ENCODE measurements at regions not wholly inside any gene's neighbourhood (a gene's known extent, or its start where the extent isn't known, plus 50 kb on each side); places are given as distances from the start of the nearest gene placed in this dataset.

DNA sequence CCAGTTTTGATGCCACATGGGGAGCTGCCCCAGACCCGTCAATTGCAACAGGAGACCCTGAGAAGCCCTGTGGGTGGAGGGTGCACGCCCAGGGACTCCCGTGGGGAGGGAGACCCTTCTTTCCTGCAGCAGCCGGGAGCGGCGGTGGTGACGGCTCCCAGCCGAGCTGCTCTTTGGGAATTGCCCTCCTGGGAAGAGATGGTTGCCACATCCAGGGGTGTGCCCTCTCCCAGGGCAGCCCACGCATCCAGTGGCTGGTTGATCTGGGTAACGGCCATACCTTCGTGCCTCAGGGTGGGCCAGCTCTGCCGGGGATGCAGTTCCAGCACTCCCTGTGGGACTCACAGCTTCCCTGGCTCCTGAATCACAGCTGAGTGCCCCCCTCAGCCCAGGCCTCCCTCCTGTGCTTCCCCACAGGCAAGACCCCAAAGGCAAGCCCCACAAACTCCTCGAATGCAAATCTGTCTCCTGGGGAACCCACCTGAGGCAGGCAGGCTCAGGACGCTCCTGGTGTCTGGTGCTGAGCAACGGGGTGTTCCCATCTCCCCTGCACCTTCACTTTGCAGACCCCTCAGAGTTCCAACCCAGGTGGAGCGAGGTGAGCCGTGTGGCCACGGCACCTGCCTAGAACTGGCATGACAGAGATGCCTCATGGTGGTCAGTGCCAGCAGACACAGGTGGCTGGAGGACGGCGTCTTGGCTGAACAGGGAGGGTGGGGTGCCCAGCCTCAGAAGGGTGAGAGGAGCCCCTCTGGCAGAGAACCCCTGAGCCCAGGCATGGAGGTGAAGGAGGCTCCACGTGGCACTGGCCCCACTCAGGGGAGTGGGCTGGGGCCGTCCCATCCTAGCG, 1027.4 kb downstream of the BRD1 start:
- no peak for DNase-seq (ENCODE audit: low spot score)

DNA sequence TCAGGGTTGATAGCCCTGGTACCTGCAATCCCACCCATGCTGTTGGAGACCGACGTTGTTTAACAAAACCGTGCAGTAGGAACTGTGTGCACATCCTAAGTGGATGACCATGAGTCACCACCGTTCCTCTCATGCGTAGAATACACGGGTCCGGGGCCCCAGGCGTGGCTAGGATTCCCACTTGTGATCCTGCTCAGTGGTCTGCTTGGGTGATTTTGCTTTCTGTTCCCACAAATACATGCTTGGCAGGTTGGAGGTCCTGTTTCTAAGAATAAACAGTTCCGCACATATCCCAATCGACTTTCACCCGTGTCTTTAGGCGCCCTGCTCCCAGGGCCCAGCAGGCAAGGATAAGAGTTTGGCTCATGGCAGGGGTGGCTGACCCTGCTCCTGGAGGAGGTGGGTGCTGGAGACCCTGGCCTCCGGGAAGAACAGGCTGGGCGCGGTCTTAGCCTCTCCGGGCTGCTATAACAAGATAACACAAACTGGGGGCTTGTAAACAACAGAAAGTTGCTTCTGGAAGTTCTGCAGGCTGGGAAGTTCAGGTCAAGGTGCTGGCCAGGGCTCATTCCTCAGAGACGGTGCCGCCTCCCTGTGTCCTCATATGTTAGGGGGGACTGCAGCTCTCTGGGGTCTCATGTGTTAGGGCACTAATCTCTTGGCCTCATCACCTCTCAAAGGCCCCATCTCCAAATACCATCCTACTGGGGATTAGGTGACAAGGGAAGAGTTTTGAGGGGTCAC, 1028.3 kb downstream of the BRD1 start:
- no peak for FAIRE-seq
- DNase-seq (ENCODE audit: low spot score) = no peak

More for the DNA sequence above, 1027.4 kb downstream of the BRD1 start:
- no peak for FAIRE-seq

DNA sequence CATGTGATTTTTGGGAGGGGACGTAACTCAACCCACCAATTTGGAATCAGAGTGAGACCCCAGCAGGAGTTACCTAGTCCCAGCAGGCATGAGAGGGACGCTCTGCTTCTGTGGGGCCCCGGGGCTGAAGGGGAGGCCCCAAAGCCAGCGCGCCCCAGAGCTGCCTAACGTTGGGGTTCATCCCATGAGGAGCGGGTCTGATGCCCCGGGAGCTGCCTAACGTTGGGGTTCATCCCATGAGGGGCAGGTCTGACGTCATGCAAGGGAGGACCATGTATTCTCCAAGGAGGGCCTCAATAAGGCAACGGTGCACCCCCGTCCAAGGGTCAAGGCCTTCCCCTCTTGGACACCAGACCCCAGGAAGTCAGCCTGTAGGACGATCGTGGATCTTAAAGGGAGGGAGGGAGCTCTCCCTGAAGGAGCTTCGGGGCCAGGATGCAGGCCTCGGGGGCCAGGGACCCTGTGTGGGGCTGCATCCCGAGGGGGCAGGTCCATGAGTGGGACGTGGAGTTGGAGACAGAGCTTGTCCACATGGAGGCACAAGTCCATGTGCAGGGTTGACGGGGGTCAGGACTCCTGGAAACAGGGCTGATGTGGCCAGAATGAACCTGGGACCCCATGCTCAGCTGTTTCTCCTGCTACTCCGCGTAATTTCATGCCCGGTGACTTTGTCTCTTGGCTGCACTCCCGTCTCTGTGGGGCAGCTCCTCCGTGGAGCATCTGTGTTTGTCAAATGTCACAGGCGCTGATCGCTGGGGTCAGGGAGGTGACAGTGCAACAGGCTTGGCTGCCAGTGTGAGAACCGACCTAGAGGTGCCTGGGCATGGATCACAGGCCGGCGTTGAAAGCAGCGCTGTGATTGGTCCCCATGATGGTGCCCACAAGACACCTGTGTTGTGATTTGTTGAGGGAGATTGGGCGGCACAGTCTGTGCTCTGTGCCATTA, 1029.1 kb downstream of the BRD1 start:
- FAIRE-seq (no peak), DNase-seq (ENCODE audit: low spot score) (no peak)

DNA sequence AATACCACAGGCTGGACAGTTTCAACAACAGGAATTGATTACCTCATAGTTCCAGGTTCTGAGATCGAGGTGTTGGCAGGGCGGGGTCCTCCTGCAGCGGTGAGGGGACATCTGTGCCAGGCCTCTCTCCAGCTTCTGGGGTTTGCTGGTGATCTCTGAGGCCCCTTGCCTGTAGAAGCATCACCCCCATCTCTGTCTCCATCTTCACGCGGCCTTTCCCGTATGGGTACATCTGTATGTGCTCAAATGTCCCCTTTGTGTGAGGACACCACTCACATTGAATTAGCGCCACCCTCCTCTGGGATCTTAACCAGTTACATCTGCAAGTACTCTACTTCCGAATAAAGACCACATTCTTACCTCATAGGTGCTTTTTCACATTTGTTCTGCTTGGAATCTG, 1029.9 kb downstream of the BRD1 start:
- FAIRE-seq (no peak), DNase-seq (ENCODE audit: low spot score) (no peak)

DNA sequence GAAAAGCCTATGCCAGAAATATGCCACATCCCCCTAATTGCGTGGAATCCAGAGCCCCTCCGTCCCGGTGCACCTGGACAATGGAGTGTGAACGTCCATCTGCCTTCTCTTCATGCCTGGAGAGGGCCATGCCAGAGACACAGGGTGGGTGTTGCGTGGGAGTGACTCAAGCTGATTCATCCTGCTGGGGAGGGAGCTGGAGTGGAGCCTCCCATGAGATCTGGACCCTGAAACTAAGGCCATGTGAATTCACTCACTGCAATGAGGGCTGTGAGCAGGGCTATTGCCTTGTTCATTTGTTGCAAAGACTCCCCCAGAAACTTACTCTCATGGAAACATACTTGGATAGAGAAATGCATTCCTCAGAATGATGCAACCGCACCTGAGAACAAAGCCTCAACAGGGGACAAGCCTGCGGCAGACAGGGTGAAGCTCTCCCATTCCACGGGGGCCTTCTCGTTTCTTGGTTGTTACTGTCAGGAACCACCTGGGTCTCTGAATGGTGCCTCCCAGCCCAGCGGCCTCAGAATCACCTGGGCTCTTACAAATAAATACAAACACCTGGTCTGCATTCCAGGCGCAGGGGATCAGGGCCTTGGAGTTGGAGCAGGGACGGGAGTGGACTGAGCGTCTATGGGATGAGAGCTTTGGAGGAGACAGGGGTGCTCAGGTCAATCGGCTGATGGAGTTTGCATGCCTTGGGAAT, 1031.2 kb downstream of the BRD1 start:
- FAIRE-seq (no peak), DNase-seq (ENCODE audit: low spot score) (peak; percentile 39)

DNA sequence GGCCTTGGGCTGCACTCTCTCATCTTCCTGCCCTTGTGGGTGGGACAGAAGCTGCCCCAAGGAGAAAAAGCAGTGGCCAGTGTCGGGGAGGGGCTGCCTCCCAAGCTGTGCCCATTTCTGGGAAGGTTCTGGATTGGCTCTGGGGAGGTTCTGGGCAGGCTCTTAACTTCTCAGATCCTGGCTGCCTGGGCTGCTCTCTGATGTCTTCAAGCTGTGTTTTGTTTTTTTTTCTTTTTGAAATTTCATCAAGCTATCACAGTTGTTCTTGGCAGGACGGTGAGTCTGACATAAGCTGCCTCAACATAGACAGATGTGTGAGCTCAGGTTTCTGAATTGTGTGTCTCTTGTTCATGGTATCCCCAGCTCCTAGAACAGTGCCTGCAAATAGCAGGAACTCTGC, 1032.0 kb downstream of the BRD1 start:
- FAIRE-seq (no peak), DNase-seq (ENCODE audit: low spot score) (no peak)

DNA sequence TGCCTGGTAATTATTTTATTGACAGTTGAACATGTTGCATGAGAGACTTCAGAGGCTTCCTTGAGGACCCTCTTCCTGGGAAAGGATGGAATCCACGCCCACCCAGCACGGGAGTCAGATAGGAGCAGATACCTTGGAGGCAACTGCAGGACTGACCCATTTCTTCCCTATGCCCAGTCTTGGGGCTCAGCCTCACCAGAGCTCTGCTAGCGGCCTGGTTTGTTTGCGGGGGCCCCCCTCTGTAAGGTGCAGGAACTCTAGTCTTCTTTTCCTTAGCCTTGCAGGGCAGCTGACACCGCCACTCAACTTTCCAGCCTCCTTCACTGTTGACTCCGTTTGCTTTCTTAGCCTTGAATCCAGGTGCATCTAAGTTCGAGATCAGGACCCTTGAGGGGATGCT, 1032.8 kb downstream of the BRD1 start:
- FAIRE-seq = no peak
- no peak for DNase-seq (ENCODE audit: low spot score)

DNA sequence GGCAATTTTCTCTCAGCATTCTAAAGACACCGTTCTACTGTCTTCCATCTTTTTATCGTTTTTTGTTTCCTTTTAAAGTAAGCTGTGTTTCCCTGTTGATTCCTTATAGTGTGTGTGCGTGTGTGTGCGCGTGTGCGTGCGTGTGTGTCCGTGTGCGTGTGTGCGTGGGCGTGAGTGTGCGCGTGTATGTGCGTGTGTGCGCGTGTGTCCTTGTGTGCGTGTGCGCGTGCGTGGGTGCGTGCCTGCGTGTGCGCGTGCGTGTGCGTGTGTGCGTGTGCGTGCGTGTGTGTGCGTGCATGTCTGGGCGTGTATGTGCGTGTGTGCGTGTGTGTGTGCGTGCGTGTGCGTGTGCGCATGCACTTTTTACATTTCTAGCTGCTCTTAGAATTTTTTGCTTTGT, 1033.7 kb downstream of the BRD1 start:
- peak; percentile 91 for FAIRE-seq
- no peak for DNase-seq (ENCODE audit: low spot score)

DNA sequence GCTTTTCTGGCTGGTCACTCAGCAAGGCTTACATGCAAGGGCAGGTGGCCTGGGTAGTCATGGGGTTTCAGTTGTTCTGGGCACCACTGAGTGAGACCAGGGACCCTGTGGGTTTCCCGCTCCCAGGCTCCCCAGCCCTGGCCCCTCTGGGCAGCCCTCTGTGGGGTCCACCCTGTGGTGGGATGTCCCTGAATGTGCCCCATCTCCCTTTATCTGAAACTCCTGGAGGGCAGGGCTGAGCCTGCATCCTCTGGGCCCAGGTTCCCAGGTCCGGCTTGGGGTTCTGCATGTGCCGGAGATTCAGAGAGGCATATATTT, 1041.0 kb downstream of the BRD1 start:
- DNase-seq (ENCODE audit: low spot score) (no peak), FAIRE-seq (no peak)

DNA sequence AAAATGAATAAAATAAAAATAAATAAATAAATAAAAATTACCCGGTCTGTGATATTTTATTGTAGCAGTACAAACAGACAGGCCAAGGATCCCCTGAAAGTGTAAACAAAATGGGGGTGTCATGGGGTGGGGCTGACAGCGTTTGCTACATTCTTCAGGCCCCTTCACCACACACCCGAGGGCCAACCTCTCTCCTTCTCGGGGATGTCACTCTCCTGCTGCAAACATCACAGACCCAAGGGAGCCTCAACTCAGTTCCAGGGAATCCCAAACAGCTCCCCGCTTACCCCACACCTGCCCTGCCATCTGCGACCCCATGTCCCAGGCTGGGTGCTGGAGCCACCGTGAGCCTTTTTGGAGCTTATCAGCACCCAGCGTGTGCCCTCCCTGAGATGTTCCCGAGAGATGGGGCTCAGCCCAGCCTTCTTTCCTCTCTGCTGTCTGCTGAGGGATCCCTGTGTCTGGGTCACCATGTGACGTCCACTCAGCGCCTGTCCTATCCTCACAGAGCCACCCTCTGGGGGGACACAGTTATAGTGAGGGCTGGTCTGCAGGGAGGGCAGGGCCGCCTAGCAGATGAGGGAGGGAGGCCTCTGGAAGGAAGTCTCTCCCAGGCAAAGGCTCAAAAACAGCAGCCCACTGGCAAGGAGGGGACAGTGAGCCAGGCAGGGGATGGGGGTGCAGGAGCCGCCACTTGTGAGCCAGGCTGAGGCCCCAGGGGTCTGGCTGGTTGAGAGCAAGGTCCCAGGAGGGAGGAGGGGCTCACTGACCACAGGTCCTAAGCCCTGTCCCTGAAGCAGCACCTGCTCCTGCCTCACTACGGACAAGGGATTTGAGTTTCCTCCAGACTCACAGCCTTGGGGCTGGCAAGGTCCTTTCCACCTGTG, 1041.6 kb downstream of the BRD1 start:
- FAIRE-seq (no peak), DNase-seq (ENCODE audit: low spot score) (no peak)

DNA sequence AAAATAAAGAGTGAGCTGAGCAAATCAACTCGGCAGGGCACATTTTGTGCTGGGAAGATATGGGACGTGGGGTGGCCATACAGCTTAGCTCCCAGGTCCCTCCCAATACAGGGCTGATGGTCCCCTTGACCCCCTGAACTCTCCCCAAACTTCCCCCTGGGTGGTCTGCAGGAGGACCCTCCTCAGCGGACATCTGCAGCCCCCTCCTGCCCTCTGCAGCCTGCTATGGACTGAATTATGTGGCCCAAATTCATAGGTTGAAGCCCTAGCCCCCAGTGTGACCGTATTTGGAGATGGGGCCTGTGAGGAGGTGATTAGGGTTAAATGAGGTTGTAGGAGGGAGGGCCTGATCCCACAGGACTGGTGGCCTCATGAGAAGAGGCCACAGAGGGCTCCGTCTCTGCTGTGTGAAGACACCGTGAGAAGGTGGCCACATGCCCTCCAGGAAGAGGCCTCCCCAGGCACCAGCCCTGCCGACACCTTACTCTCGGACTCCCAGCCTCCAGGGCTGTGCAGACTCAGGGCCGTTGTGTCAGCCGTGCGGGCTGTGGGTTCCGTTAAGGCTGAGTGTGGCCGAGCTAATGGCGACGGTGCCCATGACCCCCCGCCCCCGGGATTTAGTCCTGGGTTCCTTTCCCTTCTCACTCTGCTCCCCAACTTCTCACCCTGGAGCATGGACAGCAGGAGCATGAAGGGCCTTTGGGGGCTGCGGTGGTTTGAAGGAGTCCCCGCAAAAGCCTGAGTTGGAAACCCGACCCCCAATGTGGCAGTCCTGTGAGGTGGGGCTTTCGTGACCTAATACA, 1042.8 kb downstream of the BRD1 start:
- DNase-seq (ENCODE audit: low spot score) (no peak), FAIRE-seq (no peak)

DNA sequence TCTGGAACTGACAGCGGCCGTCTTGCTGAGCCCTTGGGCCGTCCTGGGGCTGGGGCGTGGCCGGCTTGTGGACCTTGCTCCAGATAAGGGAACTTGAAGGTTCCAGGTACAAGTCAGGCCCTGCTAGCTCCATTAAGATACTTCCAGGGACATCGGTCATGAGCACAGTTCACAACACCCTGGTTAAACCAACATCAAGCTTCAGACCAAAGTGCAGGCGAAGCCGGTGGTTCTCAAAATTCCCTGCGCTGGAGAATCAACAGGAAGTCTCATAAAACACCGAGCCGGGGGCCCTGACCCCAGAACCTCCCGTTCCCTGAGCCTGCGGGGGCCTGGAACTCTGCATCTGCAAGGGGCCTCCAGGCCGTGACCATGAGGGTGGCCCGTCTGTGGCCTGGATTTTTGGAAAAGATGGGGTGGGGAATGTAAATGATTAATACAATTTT, 1043.8 kb downstream of the BRD1 start:
- DNase-seq (ENCODE audit: low spot score) (no peak), FAIRE-seq (no peak)

DNA sequence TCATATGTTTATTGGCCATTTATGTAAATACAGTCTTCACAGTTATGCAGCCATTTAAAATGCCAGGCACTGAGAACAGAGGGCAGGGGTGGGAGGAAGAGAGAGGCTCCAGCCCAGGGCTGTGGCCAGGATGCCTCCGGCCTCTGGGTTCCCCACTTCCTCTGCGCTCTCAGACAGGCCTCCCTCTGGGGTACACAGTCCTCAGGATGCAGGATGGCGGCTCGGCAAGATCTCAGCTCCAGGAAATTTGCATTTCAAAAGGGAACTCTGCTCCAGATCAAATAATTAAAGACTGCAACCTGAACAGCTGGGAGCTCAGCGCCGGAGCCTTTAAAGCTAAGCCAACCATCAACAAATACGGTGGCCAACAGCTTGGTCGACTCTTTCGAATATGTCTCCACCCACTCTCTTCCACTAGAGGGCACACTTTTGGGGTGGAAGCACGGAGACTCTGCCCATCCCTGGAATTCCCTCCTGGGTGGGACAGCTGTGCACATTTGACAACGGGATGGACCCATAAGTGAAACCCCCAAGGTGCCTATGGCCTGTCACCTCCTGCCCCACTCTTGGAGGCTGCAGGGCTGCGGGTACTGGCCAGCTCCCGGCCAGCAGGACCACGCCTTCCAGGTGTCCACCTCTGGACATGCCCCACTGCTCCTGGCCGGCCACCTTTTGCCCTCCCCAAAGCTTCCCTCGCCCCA, 1044.7 kb downstream of the BRD1 start:
- no peak for FAIRE-seq
- DNase-seq (ENCODE audit: low spot score) = no peak

DNA sequence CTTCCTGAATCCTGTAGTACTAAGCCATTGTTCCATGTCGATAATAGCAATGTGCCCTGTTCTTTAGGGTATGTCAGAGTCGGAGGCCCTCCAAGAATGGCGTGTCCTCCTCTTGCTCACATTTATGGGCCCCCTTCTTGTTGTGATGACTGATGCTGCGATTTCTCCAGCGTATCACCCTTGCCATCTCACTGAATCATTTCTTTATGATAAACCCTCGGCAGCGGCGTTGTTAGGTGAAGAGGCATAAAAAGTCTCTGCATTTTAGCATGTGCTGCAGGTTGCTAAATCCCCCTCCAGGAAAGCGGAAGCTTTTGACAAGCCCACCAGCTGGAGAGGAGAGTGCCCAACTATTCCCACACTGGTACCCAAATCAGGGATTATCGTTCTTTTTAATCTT, 1045.3 kb downstream of the BRD1 start:
- DNase-seq (ENCODE audit: low spot score) (no peak), FAIRE-seq (no peak)

DNA sequence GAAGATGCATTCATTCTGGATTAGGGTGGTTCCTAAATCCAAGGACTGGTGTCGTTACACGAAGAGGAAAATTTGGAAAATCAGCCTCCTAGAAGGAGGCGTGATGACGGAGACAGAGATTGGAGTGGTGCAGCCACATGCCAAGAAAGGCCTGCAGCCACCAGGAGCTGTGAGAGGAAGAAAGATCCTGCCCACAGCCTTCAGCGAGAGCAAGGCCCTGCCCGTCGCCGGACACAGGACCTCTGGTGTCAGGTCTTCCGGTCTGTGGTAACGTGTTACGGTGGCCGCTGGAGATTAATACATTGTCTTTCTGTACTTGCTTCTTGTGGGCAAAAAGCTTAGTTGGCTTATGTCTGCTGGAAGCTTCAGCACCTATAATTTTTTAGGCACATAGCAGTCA, 1045.8 kb downstream of the BRD1 start:
- FAIRE-seq = no peak
- DNase-seq (ENCODE audit: low spot score) = no peak

DNA sequence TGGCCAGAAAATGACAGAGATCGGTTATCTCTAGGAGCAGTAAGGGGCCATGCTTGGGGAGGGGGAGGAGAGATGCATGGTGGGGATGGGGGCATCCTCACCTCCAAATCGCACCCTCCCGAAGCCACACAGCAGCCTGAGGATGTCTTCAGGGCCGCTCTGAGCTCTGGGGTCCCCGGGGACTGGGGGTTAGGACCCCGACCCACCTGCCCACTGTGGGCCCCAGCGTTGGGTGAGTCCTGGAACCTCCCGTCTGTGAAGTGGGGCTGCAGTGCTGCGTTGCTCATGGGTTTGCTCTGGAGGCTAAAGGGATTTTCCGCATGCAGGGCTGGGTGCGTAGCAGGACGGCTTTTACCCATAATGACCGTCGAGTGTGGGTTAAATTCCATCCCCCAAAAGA, 1046.3 kb downstream of the BRD1 start:
- DNase-seq (ENCODE audit: low spot score) (no peak), FAIRE-seq (no peak)

DNA sequence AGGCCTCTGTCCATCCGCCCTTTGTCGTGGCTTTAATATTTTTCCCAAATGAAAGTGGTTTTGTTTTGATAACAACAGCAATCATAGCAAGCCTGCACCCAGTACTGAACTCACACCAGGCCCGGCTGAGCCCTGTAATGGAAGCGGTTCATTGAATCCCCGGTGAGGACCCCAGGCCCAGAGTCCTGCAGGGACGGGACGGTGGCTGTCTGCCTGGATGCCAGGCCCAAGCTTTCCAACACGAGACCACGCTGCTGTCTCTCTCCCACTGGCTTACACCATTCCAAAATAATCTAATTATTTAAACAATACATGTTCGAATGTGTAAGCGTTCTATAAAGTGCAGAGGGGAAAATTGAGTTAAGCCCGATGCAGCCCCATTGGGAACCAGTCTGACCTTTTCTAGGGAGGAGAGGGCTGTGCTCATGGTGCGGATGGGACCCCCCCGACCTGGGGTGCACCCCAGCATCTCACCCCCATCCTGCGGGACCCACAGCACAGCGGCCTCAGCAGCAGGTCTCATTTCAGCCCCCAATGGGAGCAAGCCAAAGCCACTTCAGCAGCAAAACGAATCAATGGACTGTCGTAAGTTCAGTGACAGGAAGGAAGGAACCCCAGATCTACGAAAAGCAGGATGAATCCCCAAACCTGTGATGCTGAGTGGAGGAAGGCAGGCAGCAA, 1046.9 kb downstream of the BRD1 start:
- DNase-seq (ENCODE audit: low spot score) (no peak), FAIRE-seq (no peak)
